OCI-LY3 (cell line): ENCODE measurements at regions not wholly inside any gene's neighbourhood (a gene's known extent, or its start where the extent isn't known, plus 50 kb on each side); places are given as distances from the start of the nearest gene placed in this dataset.
"Not testable (repeated sequence)": the region's sequence is repeated elsewhere in the genome, so short reads cannot be mapped to it uniquely, and the experiment has no call there.

Experiments used
- H2AFZ ChIP-seq: fragments of 200-600, 300-600 bp; shearing (Covaris generic); 2 replicates; pipeline ENCODE4 v1.6.0; 2014; ENCODE audit warnings: antibody characterized with exemption, low read depth, low read length
- H3K27ac ChIP-seq: fragments of 200-600, 300-600 bp; sonication (generic); 2 replicates; pipeline ENCODE4 v1.5.1; 2014; ENCODE audit warnings: mild to moderate bottlenecking, low read length, moderate library complexity, mixed read lengths
- H3K27me3 ChIP-seq: fragments of 200-600, 300-600 bp; sonication (generic); 2 replicates; pipeline ENCODE4 v1.6.1; 2014; ENCODE audit warnings: low read depth, low read length, mixed read lengths
- H3K36me3 ChIP-seq: fragments of 200-600, 300-600 bp; sonication (generic); replicated peaks from 2 replicates; pipeline ENCODE3; 2014; ENCODE audit warnings: low read depth, low read length, mixed read lengths
- H3K4me1 ChIP-seq: fragments of 300-600, 200-600 bp; sonication (generic); 2 replicates; pipeline ENCODE4 v1.6.1; 2014; ENCODE audit warnings: low read length, mixed read lengths
- H3K4me2 ChIP-seq: fragments of 200-600, 300-600 bp; sonication (generic); 2 replicates; pipeline ENCODE4 v1.6.1; 2014; ENCODE audit warnings: low read length, mixed read lengths
- H3K4me3 ChIP-seq: fragments of 300-600, 200-600 bp; sonication (generic); 2 replicates; pipeline ENCODE4 v1.5.1; 2014; ENCODE audit warnings: antibody characterized with exemption, mild to moderate bottlenecking, low read length, moderate library complexity
- H3K79me2 ChIP-seq: fragments of 300-600, 200-600 bp; shearing (Covaris generic); 2 replicates; pipeline ENCODE4 v1.6.1; 2014; ENCODE audit warnings: mild to moderate bottlenecking, low read length, mixed read lengths
- H3K9ac ChIP-seq: fragments of 300-600, 200-600 bp; shearing (Covaris generic); 2 replicates; pipeline ENCODE4 v1.6.0; 2014; ENCODE audit warnings: mild to moderate bottlenecking, low read length, moderate library complexity
- H3K9me3 ChIP-seq: fragments of 200-600, 300-600 bp; shearing (Covaris generic); 2 replicates; pipeline ENCODE4 v1.6.1; 2014; ENCODE audit warnings: low read length, mixed read lengths; ENCODE audit not compliant: insufficient read depth
- H4K20me1 ChIP-seq: fragments of 200-600, 300-600 bp; sonication (generic); 2 replicates; pipeline ENCODE4 v1.6.1; 2016; ENCODE audit warnings: low read length, mixed read lengths; ENCODE audit not compliant: insufficient read depth
- CTCF ChIP-seq: fragments of 200-600, 300-600 bp; sonication (generic); IDR thresholded peaks from 2 replicates; pipeline ENCODE4 v1.5.1; 2014; ENCODE audit warnings: antibody characterized with exemption, low read length, low read depth
- EZH2phosphoT487 ChIP-seq: fragments of 200-600 bp; shearing (Covaris generic); IDR thresholded peaks from 2 replicates; pipeline ENCODE4 v1.6.1; 2018; ENCODE audit warnings: antibody characterized with exemption, mixed run types, low read depth

DNA sequence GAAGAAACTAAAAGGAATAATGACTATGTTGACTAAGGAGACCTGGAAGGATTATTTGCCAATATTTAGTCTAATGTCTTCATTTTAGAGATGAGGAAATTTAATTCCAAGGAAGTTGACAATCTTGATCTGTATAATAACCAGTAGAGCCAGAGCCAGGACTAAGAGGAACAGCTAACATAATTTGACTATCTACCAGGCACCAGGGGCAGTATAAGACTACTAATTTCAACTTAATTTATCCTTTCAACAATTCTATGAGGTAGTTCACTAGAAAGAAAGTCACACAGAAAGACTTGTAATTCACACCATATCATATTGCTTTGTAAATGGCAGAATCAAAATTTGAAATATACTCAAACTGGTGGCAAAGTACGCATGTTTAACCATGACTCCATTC is 273.0 kb upstream of the STXBP5 start:
- Histone ChIP-seq H3K27me3 (no peaks in the 10 kb centered on the region), H3K4me3 (no peak overlapping the region), H3K79me2 (no peaks in the 10 kb centered on the region), H3K9ac (no peak overlapping the region), H3K9me3 (no peaks in the 10 kb centered on the region), H3K27ac (no peak overlapping the region), H4K20me1 (no peaks in the 10 kb centered on the region), H3K4me1 (no peaks in the 10 kb centered on the region), H3K4me2 (no peak overlapping the region), H2AFZ (no peak overlapping the region), H3K36me3 (no peaks in the 10 kb centered on the region)
- TF ChIP-seq CTCF: no peak
- no peak for TF ChIP-seq EZH2phosphoT487

DNA sequence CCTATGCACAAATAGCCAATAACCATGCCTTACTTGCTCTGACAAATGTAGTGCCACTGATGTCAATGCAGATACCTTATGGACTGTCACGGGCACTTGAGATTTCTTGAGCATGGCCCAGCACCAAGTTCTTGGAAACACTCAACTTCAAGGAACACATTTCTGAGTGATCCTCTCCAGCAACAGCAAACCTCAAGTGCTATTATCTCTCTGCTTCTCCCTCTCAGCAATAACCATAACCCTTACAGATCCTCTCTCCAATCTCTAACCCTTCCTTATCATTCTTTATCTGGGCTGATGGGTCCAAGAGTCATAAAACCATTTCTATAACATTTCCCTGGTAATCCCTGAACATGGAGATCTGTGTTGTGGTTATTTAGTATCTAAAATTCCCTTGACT is 266.9 kb upstream of the STXBP5 start:
- H3K36me3 ChIP-seq: no peaks in the 10 kb centered on the region
- H4K20me1 ChIP-seq: no peaks in the 10 kb centered on the region
- no peaks in the 10 kb centered on the region for H3K79me2 ChIP-seq
- no peaks in the 10 kb centered on the region for H3K4me1 ChIP-seq
- H3K9me3 ChIP-seq: no peaks in the 10 kb centered on the region
- no peaks in the 10 kb centered on the region for H3K27me3 ChIP-seq
- H3K4me2 ChIP-seq: no peak overlapping the region
- TF ChIP-seq EZH2phosphoT487: no peak
- no peak for TF ChIP-seq CTCF
- H3K9ac ChIP-seq: no peak overlapping the region
- H3K4me3 ChIP-seq: no peak overlapping the region
- no peak overlapping the region for H3K27ac ChIP-seq
- H2AFZ ChIP-seq: no peak overlapping the region

DNA sequence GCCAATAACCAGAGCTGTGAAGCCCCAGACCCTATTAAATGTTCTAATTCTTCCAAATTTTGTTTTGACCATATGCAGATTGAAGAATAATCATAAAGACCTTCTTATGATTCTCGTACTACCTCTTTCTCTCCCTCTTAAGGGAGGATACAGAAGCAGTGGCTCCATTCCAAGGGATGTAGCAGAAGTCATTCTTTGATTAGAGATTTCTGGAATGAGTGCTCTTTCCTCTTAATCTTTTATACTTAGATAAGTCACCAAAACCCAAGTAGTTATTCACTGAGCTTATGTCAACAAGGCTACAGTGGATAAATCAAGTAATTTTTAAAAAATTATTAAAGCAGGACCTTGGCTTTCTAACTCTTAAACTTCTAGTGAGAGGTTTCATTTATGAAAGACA is 266.0 kb upstream of the STXBP5 start:
- H4K20me1 ChIP-seq: no peaks in the 10 kb centered on the region
- H3K27ac ChIP-seq: no peak overlapping the region
- H3K4me2 ChIP-seq: no peak overlapping the region
- H3K4me1 ChIP-seq: no peaks in the 10 kb centered on the region
- no peak overlapping the region for H2AFZ ChIP-seq
- H3K9me3 ChIP-seq: no peaks in the 10 kb centered on the region
- H3K27me3 ChIP-seq: no peaks in the 10 kb centered on the region
- no peaks in the 10 kb centered on the region for H3K79me2 ChIP-seq
- no peaks in the 10 kb centered on the region for H3K36me3 ChIP-seq
- no peak for TF ChIP-seq EZH2phosphoT487
- TF ChIP-seq CTCF: no peak
- no peak overlapping the region for H3K9ac ChIP-seq
- no peak overlapping the region for H3K4me3 ChIP-seq

GRCh38 chr6:146939456-146939855 is 264.8 kb upstream of the STXBP5 start:
- not testable (repeated sequence) for H3K27me3 ChIP-seq, H3K27ac ChIP-seq, H3K4me1 ChIP-seq, H2AFZ ChIP-seq, H3K4me2 ChIP-seq, H3K9ac ChIP-seq, H3K36me3 ChIP-seq, H3K9me3 ChIP-seq, H4K20me1 ChIP-seq, H3K79me2 ChIP-seq, H3K4me3 ChIP-seq

- H3K9me3 ChIP-seq: no peaks in the 10 kb centered on the region
- no peak overlapping the region for H3K9ac ChIP-seq
- H3K27ac ChIP-seq: no peak overlapping the region
- H3K36me3 ChIP-seq: no peaks in the 10 kb centered on the region
- H3K4me3 ChIP-seq: no peak overlapping the region
- H2AFZ ChIP-seq: no peak overlapping the region
- no peaks in the 10 kb centered on the region for H4K20me1 ChIP-seq
- peaks cover 7% of the 10 kb centered on the region for H3K4me1 ChIP-seq
- H3K27me3 ChIP-seq: no peaks in the 10 kb centered on the region
- no peak overlapping the region for H3K4me2 ChIP-seq
- TF ChIP-seq EZH2phosphoT487: no peak
- no peak for TF ChIP-seq CTCF
- H3K79me2 ChIP-seq: no peaks in the 10 kb centered on the region
These were observed 260.6 kb upstream of the STXBP5 start for GRCh38 chr6:146943664-146944063.
